ENCODE measurements at regions not wholly inside any gene's neighbourhood (a gene's known extent, or its start where the extent isn't known, plus 50 kb on each side); places are given as distances from the start of the nearest gene placed in this dataset.

DNA sequence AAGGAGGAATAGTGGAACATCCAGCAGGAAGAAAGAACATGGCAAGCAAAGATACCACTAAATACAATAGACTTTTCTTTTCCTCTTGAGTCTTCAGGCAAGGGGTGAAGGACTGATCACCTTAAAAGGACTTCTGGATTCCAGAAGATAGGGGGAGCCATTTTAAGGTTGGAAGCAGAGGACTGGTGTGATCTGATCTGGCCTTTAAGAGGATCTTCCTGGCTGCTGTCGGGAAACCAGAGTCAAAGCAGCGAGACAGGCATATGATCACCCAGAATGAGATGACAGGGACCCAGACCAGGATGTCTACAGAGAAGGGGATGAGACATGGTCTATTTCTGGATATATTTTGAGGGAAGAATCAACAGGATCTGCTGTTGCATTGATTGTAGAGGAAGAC, 558.0 kb downstream of the STK39 start:
- TF ChIP-seq CTCF (IDR thresholded peaks at IDR 0.05) = no peak
- intact Hi-C loops (cut with DNase I) = no loop called here
- no peaks in the 10 kb centered on the region for H3K36me3 ChIP-seq
- DNase-seq (no peak), ATAC-seq (no peak)
- no peaks in the 10 kb centered on the region for H3K27me3 ChIP-seq
- no peaks in the 10 kb centered on the region for H3K9me3 ChIP-seq
- H3K27ac ChIP-seq = no peak overlapping the region
- no peaks in the 10 kb centered on the region for H3K4me1 ChIP-seq
- H3K4me3 ChIP-seq = no peak overlapping the region

GRCh38 chr2:167686691-167687090, 560.7 kb downstream of the STK39 start:
- Histone ChIP-seq H3K4me1 (no peaks in the 10 kb centered on the region), H3K9me3 (no peaks in the 10 kb centered on the region), H3K27me3 (no peaks in the 10 kb centered on the region), H3K27ac (no peak overlapping the region), H3K36me3 (no peaks in the 10 kb centered on the region), H3K4me3 (no peak overlapping the region)
- intact Hi-C loops (cut with DNase I) = no loop called here
- no peak for TF ChIP-seq CTCF (IDR thresholded peaks at IDR 0.05)
- DNase-seq = no peak
- no peak for ATAC-seq

DNA sequence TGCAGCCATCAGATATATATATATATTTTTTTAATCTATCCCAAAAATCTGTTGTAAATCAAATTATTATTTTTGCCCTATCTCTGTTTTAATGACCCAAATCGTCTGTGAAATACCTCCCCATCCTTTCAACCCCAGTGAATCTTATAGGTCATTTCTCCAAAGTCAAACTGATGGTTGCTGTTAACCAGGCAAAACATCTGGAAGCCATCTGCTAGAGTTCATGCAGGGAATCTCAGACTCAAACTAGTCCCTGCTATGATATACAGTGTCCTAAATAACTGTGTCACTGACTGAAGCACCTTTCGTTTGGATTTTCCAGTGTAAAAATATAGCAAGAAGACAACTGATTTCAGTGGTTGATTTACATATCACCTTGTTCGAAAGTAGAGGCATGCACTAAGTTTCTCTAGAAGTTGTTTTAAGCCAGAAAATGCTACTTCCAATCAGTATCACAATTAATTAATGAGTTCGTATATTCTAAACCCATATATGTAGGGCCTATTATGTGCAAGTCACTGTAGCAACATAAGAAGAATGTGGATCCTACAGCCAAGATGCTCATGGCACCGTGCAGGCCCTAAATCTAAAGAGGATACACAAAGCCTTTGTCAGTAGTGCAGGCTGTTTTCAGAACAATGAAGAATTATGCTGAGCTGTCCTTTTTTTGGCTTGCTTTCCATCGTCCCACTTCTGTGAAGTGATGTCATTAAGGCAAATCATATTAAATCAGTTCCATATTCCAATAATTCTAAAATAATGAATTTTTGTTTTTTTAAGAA, 566.0 kb downstream of the STK39 start:
- no peak for ATAC-seq
- no peak overlapping the region for H3K27ac ChIP-seq
- intact Hi-C loops (cut with DNase I) = no loop called here

GRCh38 chr2:167678158-167678557, 569.2 kb downstream of the STK39 start:
- Histone ChIP-seq H3K4me1 (no peaks in the 10 kb centered on the region), H3K9me3 (no peaks in the 10 kb centered on the region), H3K36me3 (no peaks in the 10 kb centered on the region), H3K27me3 (no peaks in the 10 kb centered on the region), H3K4me3 (no peak overlapping the region), H3K27ac (no peak overlapping the region)
- ATAC-seq (no peak), DNase-seq (no peak)
- TF ChIP-seq CTCF (IDR thresholded peaks at IDR 0.05) = no peak
- intact Hi-C loops (cut with DNase I) = no loop called here

More for the DNA sequence above, 566.0 kb downstream of the STK39 start:
- TF ChIP-seq CTCF (IDR thresholded peaks at IDR 0.05) = no peak
- DNase-seq = no peak
- no peaks in the 10 kb centered on the region for H3K36me3 ChIP-seq
- no peaks in the 10 kb centered on the region for H3K27me3 ChIP-seq
- no peaks in the 10 kb centered on the region for H3K4me1 ChIP-seq
- no peak overlapping the region for H3K4me3 ChIP-seq
- no peaks in the 10 kb centered on the region for H3K9me3 ChIP-seq

DNA sequence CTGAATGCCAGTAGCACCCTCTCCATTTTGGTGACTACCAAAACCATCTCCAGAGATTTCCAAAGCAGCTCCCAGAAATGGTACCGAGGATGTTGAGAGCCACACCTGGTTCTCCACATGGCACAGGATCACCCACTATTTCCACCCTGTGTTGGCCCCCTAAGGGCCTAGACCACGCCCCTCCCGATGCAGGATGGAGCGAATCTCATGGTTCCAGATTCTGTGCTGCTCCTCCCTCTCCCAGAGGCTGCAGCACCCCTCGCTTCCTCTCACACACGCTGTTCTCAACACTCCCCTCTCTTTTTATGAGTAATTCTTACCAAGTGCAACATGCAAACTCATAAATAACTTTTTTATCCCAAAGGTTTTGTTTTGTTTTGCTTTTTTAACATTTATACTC, 571.5 kb downstream of the STK39 start:
- intact Hi-C loops (cut with DNase I) = no loop called here
- Histone ChIP-seq H3K4me1 (no peaks in the 10 kb centered on the region), H3K9me3 (peaks cover 0 to 3% of the 10 kb centered on the region in 2 donors), H3K27ac (no peak overlapping the region), H3K4me3 (no peak overlapping the region), H3K36me3 (no peaks in the 10 kb centered on the region), H3K27me3 (no peaks in the 10 kb centered on the region)
- TF ChIP-seq CTCF (IDR thresholded peaks at IDR 0.05) = no peak
- ATAC-seq (no peak), DNase-seq (no peak)
